HepG2 (cell line): ENCODE measurements at regions not wholly inside any gene's neighbourhood (a gene's known extent, or its start where the extent isn't known, plus 50 kb on each side); places are given as distances from the start of the nearest gene placed in this dataset.

Experiments
- ATAC-seq: fragments of 200-7000 bp; cut with Tn5 transposase; 3 replicates; pipeline ENCODE4 v1.9.1; 2020; ENCODE audit warnings: mild to moderate bottlenecking, moderate library complexity
- BruUV-seq: library from RNA; stranded (reverse); fragments of 400-500 nt; replicated peaks from 2 replicates; lab custom pipeline; 2021; lab: Mats Ljungman, UMichigan
- CTCF ChIA-PET: fragments of 300-600 bp; formaldehyde crosslinking; extraction: SDS; loops from one replicate; lab custom pipeline; 2021; ENCODE audit warnings: low total read pairs, inconsistent platforms, low intra/inter-chr PET ratio; lab: Yijun Ruan, JAX
- POLR2A ChIA-PET: fragments of 350-600 bp; sonication (Branson Sonifier 250); formaldehyde crosslinking; loops from one replicate; lab custom pipeline; 2020; ENCODE audit warnings: antibody characterized with exemption, inconsistent platforms; lab: Yijun Ruan, JAX
- DNase-seq: peaks from one replicate; pipeline ENCODE4 v3.0.0-alpha.2; 2015; ENCODE audit warnings: low spot score
- FAIRE-seq: peaks from 3 replicates; lab custom pipeline; 2011; peaks lifted over from hg19 to GRCh38; lab: Jason Lieb, UNC
- H2AFZ ChIP-seq: one replicate; pipeline ENCODE4 v1.6.1; 2011; ENCODE audit warnings: low read length, inconsistent platforms
- H3K27ac ChIP-seq: fragments of 300-600 bp; 3 replicates; pipeline ENCODE4 v1.8.0; 2011; ENCODE audit warnings: mixed run types, mild to moderate bottlenecking, mixed read lengths, low read length, inconsistent platforms; ENCODE audit not compliant: insufficient read depth; ENCODE audit errors: extremely low read length
- H3K27me3 ChIP-seq, 2 experiments: fragments of 200-600 bp in 1 of 2; 2 replicates in 1 of 2; 3 replicates in 1 of 2; pipeline versions ENCODE4 v1.6.0 to v1.8.0; 2011; ENCODE audit warnings: low read length in 2 of 2, mild to moderate bottlenecking in 2 of 2, moderate library complexity in 2 of 2, inconsistent platforms in 1 of 2; ENCODE audit not compliant: insufficient read depth in 2 of 2, control insufficient read depth in 1 of 2
- H3K36me3 ChIP-seq, 2 experiments: fragments of 200-600 bp in 1 of 2; replicated peaks in 1 of 2; 2 replicates in 1 of 2; 3 replicates in 1 of 2; pipeline versions ENCODE4 v1.5.1 to v1.8.0; 2011; ENCODE audit warnings: low read length in 2 of 2, inconsistent platforms in 1 of 2; ENCODE audit not compliant: insufficient read depth in 2 of 2, control insufficient read depth in 1 of 2
- H3K4me1 ChIP-seq: 2 replicates; pipeline ENCODE4 v1.5.1; 2012; ENCODE audit warnings: low read length, inconsistent platforms; ENCODE audit not compliant: insufficient read depth
- H3K4me2 ChIP-seq: 2 replicates; pipeline ENCODE4 v1.6.0; 2011; ENCODE audit warnings: low read depth, low read length, inconsistent platforms
- H3K4me3 ChIP-seq, 3 experiments: fragments of 200-600 bp in 1 of 3; sonication (generic), shearing (Covaris generic) in 1 of 3; replicated peaks in 1 of 3; 2 replicates each; pipeline ENCODE4 v1.5.1; 2011 to 2016; ENCODE audit warnings: low read length in 3 of 3, inconsistent platforms in 2 of 3, low read depth in 2 of 3, mild to moderate bottlenecking in 2 of 3, control low read depth in 1 of 3, mixed read lengths in 1 of 3; ENCODE audit not compliant: insufficient read depth in 1 of 3
- H3K79me2 ChIP-seq: one replicate; pipeline ENCODE4 v1.6.1; 2011; ENCODE audit warnings: low read length, inconsistent platforms; ENCODE audit not compliant: insufficient read depth
- H3K9ac ChIP-seq: 2 replicates; pipeline ENCODE4 v1.6.0; 2011; ENCODE audit warnings: mild to moderate bottlenecking, low read depth, low read length, inconsistent platforms; ENCODE audit not compliant: insufficient read depth
- H3K9me3 ChIP-seq: 2 replicates; pipeline ENCODE4 v1.5.1; 2012; ENCODE audit warnings: mild to moderate bottlenecking, low read length
- H4K20me1 ChIP-seq: 2 replicates; pipeline ENCODE4 v1.6.0; 2011; ENCODE audit warnings: inconsistent platforms, mild to moderate bottlenecking, low read length, moderate library complexity; ENCODE audit not compliant: insufficient read depth
- EED ChIP-seq: sonication (generic); formaldehyde crosslinking; IDR thresholded peaks from 2 replicates; pipeline ENCODE4 v1.5.0; 2020; ENCODE audit warnings: mild to moderate bottlenecking, missing genetic modification reagents
- GLI4 ChIP-seq: sonication (generic); formaldehyde crosslinking; IDR thresholded peaks from 2 replicates; pipeline ENCODE4 v1.5.1; 2020; ENCODE audit warnings: missing genetic modification reagents, mild to moderate bottlenecking, moderate library complexity, borderline replicate concordance
- ISX ChIP-seq: sonication (generic); formaldehyde crosslinking; conservative IDR thresholded peaks from 2 replicates; pipeline ENCODE4 v1.5.0; 2020; ENCODE audit warnings: missing genetic modification reagents
- KDM3A ChIP-seq: IDR thresholded peaks from 2 replicates; pipeline ENCODE4 v1.6.1; 2018; ENCODE audit warnings: low read depth, missing compliant biosample characterization
- KDM5B ChIP-seq: sonication (generic); formaldehyde crosslinking; IDR thresholded peaks from 2 replicates; pipeline ENCODE4 v1.4.0; 2020; ENCODE audit warnings: missing genetic modification reagents, mild to moderate bottlenecking, borderline replicate concordance
- MAX ChIP-seq: IDR thresholded peaks from 2 replicates; pipeline ENCODE4 v1.6.1; 2012; ENCODE audit warnings: inconsistent platforms
- MXI1 ChIP-seq: IDR thresholded peaks from 3 replicates; pipeline ENCODE4 v1.6.1; 2012; ENCODE audit warnings: low read depth, low read length, inconsistent platforms, borderline replicate concordance
- NFKBIZ ChIP-seq: IDR thresholded peaks from 2 replicates; pipeline ENCODE4 v1.6.1; 2018; ENCODE audit warnings: missing genetic modification reagents, missing compliant biosample characterization
- PHF21A ChIP-seq: sonication (generic); formaldehyde crosslinking; IDR thresholded peaks from 2 replicates; pipeline ENCODE4 v1.5.0; 2020; ENCODE audit warnings: mild to moderate bottlenecking, missing genetic modification reagents
- SAFB2 ChIP-seq: sonication (generic); formaldehyde crosslinking; IDR thresholded peaks from 2 replicates; pipeline ENCODE4 v1.5.1; 2020; ENCODE audit warnings: missing genetic modification reagents, low read depth, mild to moderate bottlenecking, borderline replicate concordance
- SNAPC2 ChIP-seq: sonication (generic); formaldehyde crosslinking; IDR thresholded peaks from 2 replicates; pipeline ENCODE4 v1.8.1; 2022; ENCODE audit warnings: mild to moderate bottlenecking, missing genetic modification reagents
- XRCC5 ChIP-seq: fragments of 200-400 bp; formaldehyde crosslinking; optimal IDR thresholded peaks from 2 replicates; pipeline ENCODE3; 2017; ENCODE audit warnings: mild to moderate bottlenecking, low read length
- ZKSCAN1 ChIP-seq: fragments of 150-350 bp; IDR thresholded peaks from 2 replicates; pipeline ENCODE4 v1.6.1; 2014; ENCODE audit warnings: low read length
- ZNF180 ChIP-seq: sonication (generic); formaldehyde crosslinking; IDR thresholded peaks from 2 replicates; pipeline ENCODE4 v1.4.0; 2020; ENCODE audit warnings: low read depth, missing genetic modification reagents, borderline replicate concordance
- ZNF264 ChIP-seq: sonication (generic); formaldehyde crosslinking; IDR thresholded peaks from 2 replicates; pipeline ENCODE4 v1.4.0; 2020; ENCODE audit warnings: missing genetic modification reagents
- ZNF639 ChIP-seq: conservative IDR thresholded peaks from 2 replicates; pipeline ENCODE4 v1.6.1; 2018; ENCODE audit warnings: missing genetic modification reagents
- ZNF749 ChIP-seq: sonication (generic); formaldehyde crosslinking; IDR thresholded peaks from 2 replicates; pipeline ENCODE4 v1.8.0; 2022; ENCODE audit warnings: mild to moderate bottlenecking, missing genetic modification reagents, moderate library complexity, borderline replicate concordance
- ZNF777 ChIP-seq: sonication (generic); formaldehyde crosslinking; IDR thresholded peaks from 2 replicates; pipeline ENCODE4 v1.4.0; 2020; ENCODE audit warnings: missing genetic modification reagents
- ZNF83 ChIP-seq: sonication (generic); formaldehyde crosslinking; IDR thresholded peaks from 2 replicates; pipeline ENCODE4 v1.4.0; 2020; ENCODE audit warnings: missing genetic modification reagents, mild to moderate bottlenecking, borderline replicate concordance
- ZSCAN22 ChIP-seq: sonication (generic); formaldehyde crosslinking; IDR thresholded peaks from 2 replicates; pipeline ENCODE4 v1.4.0; 2020; ENCODE audit warnings: mild to moderate bottlenecking, missing genetic modification reagents
- WGBS: methylation state at CpG from one replicate; pipeline ENCODE4 v1.1.6; 2017; ENCODE audit warnings: low lambda C conversion rate; 5-methylcytosine and 5-hydroxymethylcytosine counted together
- in situ Hi-C: cut with HindIII; loops from 2 replicates; pipeline ENCODE4 v1.10.0; 2017; ENCODE audit warnings: low pct_unique_long_range_greater_than_20kb; ENCODE audit not compliant: extremely low pct_ligation_motif_present
- intact Hi-C: fragments of 100-400 bp; cut with micrococcal nuclease; formaldehyde crosslinking; loops from one replicate; pipeline ENCODE4 v1.10.0; 2022; ENCODE audit not compliant: unreplicated experiment
- TF ChIP-seq, protein P1 (sequence below): sonication (generic); formaldehyde crosslinking; IDR thresholded peaks from 2 replicates; pipeline ENCODE4 v1.5.1; 2020; ENCODE audit warnings: missing genetic modification reagents, mild to moderate bottlenecking, borderline replicate concordance

GRCh38 chr2:16861111-16861510 lies 195.5 kb upstream of the CYRIA start:
- TF ChIP-seq ZSCAN22 (CRISPR knock-in tag): no peak
- no peak for TF ChIP-seq PHF21A (CRISPR knock-in tag)
- TF ChIP-seq ZNF639: no peak
- TF ChIP-seq EED (CRISPR knock-in tag): no peak
- TF ChIP-seq ZNF180 (CRISPR knock-in tag): no peak
- no peak for TF ChIP-seq NFKBIZ (CRISPR knock-in tag)
- ATAC-seq: no peak
- intact Hi-C loops (no loop called here), in situ Hi-C loops (no loop called here)
- H3K27me3 ChIP-seq: no peaks in the 10 kb centered on the region
- no peak overlapping the region for H3K4me2 ChIP-seq
- no TSS peak for BruUV-seq
- POLR2A ChIA-PET: no interaction called here
- CTCF ChIA-PET: no interaction called here
- H3K4me3 ChIP-seq: no peak overlapping the region
- no peak overlapping the region for H3K27ac ChIP-seq
- 0% methylated on average over 1 of the region's 1 CpG for WGBS
- no peak for FAIRE-seq
- no peak for DNase-seq
- H3K9me3 ChIP-seq: no peaks in the 10 kb centered on the region; the same call in 1 of the 2 replicates
- no peak overlapping the region for H2AFZ ChIP-seq
- no peaks in the 10 kb centered on the region for H3K36me3 ChIP-seq
- H3K9ac ChIP-seq: no peak overlapping the region
- H3K79me2 ChIP-seq: no peaks in the 10 kb centered on the region
- no peaks in the 10 kb centered on the region for H4K20me1 ChIP-seq
- no peaks in the 10 kb centered on the region for H3K4me1 ChIP-seq

DNA sequence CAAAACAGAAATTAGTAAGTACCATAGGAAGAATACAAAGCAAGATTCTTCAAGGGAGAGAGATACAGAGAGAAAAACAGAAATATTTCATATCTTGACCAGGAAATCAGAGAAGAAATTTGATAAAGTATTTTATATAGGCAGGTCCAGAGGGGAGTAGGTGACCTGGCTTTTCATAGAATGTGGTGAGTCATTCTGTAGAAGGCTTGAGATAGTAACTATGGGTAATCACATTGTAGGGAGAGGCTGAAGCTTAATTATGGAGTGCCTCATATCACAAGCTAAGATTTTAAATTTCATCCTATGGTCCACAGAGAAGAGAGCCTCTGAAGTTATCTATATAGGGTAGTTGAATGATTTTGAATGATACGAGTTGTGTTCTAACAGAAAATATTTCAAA lies 195.0 kb upstream of the CYRIA start:
- Histone ChIP-seq H3K4me3 (no peak overlapping the region), H3K9me3 (no peaks in the 10 kb centered on the region; the same call in 1 of the 2 replicates), H3K79me2 (no peaks in the 10 kb centered on the region), H4K20me1 (no peaks in the 10 kb centered on the region), H3K27ac (no peak overlapping the region), H3K36me3 (no peaks in the 10 kb centered on the region), H3K4me2 (no peak overlapping the region), H2AFZ (no peak overlapping the region), H3K4me1 (no peaks in the 10 kb centered on the region), H3K9ac (no peak overlapping the region), H3K27me3 (no peaks in the 10 kb centered on the region)
- ChIA-PET POLR2A (no interaction called here), CTCF (no interaction called here)
- DNase-seq: no peak
- no peak for FAIRE-seq
- in situ Hi-C loops (no loop called here), intact Hi-C loops (no loop called here)
- 4% methylated on average over 1 of the region's 1 CpG for WGBS
- no TSS peak for BruUV-seq
- ATAC-seq: no peak
- TF ChIP-seq XRCC5: no peak
- TF ChIP-seq KDM5B: no peak
- TF ChIP-seq ISX (CRISPR knock-in tag): no peak
- no peak for TF ChIP-seq KDM3A (CRISPR knock-in tag)
- TF ChIP-seq ZNF749 (CRISPR knock-in tag): no peak
- TF ChIP-seq GLI4 (CRISPR knock-in tag): no peak
- no peak for TF ChIP-seq MXI1
- TF ChIP-seq SNAPC2 (CRISPR knock-in tag): no peak
- TF ChIP-seq SAFB2: no peak
- no peak for TF ChIP-seq ZNF777
- no peak for TF ChIP-seq ZNF83 (CRISPR knock-in tag)
- TF ChIP-seq MAX: no peak
- TF ChIP-seq ZNF264 (CRISPR knock-in tag): no peak
- no peak for TF ChIP-seq ZKSCAN1
- TF ChIP-seq, protein P1, sequence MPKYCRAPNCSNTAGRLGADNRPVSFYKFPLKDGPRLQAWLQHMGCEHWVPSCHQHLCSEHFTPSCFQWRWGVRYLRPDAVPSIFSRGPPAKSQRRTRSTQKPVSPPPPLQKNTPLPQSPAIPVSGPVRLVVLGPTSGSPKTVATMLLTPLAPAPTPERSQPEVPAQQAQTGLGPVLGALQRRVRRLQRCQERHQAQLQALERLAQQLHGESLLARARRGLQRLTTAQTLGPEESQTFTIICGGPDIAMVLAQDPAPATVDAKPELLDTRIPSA: no peak
